ENCODE measurements at regions not wholly inside any gene's neighbourhood (a gene's known extent, or its start where the extent isn't known, plus 50 kb on each side); places are given as distances from the start of the nearest gene placed in this dataset.

- DNase-seq, result no peak
Observed at GRCh38 chr4:58679886-58680285, 1569.7 kb upstream of the IGFBP7 start.

- DNase-seq, result no peak
Observed at GRCh38 chr4:58679051-58679450, 1568.9 kb upstream of the IGFBP7 start.

DNA sequence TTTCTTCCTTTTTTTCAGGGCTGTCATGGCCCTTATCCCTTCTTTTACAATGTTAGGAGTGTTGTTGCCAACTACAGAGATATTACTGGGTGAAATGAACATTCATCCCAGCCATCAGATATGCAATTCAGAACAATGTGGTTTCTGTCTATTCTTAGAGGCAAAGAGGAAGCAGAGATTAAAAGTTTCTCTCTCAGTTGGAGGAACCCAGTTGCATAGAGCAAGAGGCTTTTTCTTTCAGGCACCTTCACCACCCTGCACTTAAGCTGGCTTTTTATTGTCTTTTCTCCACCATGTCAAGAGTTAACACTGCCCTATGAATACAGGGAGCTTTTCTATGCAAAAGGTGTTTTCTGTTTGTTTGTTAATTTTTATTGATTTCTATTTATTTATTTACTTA, 1559.6 kb upstream of the IGFBP7 start:
- no peak for DNase-seq

GRCh38 chr4:58665649-58666048, 1555.5 kb upstream of the IGFBP7 start:
- no peak for DNase-seq

DNA sequence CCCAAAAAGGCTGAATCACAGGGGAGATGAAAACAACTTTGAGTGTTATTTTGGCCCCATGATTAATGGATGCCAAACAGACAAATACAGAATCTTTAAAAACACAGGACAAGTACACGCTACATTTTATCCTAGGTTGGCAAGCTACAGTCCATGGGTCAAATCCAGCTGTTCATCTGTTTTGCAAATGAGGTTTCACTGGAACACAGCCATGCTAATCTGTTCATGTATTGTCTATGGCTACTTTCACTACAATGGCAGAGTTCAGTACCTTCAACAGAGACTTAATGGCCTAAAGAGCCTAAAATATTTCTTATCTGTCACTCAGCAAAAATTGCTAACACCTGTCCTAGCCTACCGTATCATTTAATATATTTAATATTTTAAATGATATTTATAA, 1548.5 kb upstream of the IGFBP7 start:
- no peak for DNase-seq

DNA sequence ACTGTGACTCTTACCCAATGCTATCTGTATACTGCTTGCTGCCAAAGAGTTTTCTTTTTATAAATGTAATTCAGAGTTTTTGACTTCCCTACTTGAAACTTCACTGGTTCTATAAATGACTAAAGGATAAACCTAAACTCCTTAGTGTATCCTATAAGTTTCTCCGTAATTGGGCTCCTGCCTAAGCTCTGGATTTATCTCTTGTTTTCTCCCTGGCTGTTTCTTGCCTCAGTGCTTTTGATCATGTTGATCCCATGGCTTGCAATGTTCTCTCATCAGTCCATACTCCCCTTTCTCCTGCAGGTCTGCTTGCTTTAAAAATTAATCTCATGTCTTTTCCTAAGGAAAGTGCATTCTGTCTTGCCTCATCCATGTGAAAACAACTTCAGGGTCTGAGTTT, 1543.1 kb upstream of the IGFBP7 start:
- DNase-seq, result no peak

DNA sequence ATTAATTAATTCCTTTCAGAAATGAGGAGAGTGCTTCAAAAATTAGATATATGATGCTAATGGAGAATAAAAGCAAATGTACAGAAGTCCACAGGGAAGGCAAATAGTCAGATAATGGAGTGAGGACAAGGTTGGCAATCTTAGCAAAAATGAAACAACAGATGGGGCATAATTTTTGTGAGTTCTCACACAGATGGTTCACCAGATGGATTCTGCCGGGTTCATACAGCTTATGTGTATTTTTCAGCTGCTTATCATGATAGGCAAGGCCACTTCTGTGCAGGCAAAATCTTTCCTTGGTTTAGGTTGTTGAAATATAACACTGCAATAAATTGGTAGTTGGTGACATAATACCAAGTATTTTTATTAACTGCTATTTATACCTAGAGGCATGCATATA, 1539.0 kb upstream of the IGFBP7 start:
- no peak for DNase-seq

- no peak for DNase-seq
Observed at GRCh38 chr4:58646126-58646525, 1535.9 kb upstream of the IGFBP7 start.

GRCh38 chr4:58644549-58644948, 1534.4 kb upstream of the IGFBP7 start:
- no peak for DNase-seq

- peak; percentile 46 for DNase-seq
Observed at GRCh38 chr4:58636381-58636780, 1526.2 kb upstream of the IGFBP7 start.

DNA sequence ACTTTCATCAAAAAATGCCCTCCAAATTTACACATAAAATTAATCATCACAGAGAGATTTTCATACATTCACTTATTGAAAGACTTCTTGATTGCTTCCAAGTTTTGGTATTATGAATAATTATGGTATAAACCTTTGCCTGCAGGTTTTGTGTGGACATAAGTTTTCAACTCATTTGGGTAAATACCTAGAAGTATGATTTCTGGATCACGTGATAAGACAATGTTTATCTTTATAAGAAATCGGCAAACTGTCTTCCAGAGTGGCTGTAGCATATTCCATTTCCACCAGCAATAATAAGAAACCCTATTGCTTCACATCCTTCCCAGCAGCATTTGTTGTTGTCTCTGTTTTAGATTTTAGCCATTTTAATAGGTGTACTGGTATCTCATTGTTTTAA, 1507.0 kb upstream of the IGFBP7 start:
- no peak for DNase-seq

DNA sequence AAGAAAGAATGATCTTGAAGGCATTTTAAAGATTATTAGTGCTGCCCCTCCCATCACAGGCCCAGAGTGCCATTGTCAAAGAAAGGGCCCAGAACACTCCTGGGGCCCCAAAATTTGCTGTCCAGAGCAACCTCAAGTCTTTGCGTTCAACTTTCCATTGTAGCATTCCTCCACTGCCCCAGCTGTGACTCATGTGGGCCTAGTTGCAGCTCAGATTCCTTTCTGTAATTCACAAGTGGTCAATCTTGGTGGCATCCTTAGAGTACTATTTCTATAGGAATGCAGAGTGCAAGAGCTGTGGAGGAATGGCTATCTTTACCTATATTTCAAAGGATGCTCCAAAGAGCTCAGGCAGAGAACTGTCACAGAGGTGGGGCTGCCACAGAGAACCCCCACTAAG, 1500.8 kb upstream of the IGFBP7 start:
- DNase-seq, result no peak

GRCh38 chr4:58606303-58606702, 1496.1 kb upstream of the IGFBP7 start:
- no peak for DNase-seq

DNA sequence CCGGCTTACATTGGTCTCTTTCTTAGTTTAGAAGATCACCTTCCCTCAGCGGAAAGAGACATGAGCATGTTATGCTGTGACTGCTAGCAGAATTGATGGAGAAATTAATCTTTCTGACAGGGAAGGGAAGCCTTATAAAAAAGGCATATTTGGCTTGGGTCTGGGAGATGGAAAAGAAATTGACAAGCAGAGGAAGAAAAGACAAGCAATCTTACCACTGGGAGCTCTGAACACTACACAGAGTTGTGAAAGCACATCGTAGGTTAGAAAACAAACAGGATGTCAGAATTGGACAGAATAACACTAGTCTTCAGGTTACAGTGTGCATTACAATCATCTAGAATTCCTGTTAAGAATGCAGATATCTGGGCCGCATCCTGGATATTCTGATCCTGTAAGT, 1493.8 kb upstream of the IGFBP7 start:
- DNase-seq, result peak; percentile 6

DNA sequence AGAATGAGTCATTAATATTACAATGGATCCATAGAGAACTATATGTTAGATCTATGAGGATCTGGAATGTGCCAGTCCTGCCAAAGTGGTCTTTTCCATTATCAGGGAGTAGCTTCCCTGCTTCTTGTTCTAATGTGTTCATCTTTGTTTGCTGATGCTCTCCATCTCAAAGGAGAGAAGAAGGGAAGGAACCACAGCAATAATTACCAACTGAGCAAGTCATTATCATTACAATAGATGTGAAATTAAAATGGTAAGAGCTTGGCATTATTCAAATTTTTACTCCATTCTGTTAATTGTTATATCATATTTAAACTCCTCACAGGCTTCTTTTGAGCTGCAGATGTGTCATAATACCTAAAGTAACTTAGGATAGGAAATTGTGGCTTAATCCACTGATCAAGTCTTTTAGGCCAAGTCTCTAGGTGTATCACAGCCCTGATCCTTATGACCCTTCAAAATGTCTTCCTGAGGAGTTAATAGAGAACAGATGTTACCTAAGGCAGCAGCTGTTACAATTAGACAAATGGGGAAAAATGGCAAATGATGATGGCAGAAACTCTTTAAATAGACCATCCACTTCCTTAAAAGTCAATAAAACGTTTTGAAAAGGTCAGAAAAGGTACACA, 1492.7 kb upstream of the IGFBP7 start:
- no peak for DNase-seq

DNA sequence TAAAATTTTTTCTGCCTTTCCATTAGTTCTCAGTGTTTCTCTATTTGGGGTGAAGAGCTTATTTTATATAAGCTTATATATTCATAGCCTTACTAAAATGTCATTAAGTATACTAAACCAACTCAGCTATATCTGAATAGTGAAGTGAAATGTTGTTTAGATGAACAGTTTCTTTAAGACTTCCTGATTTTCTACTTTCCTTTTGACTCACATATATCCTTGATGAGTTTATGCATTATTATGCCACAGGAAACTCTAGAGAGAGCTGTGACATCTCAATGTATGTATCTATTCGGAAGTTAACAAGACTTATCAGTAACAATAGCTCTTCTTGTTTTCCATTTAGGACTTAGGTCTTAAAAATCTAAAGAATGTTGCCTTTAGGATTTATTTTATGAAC, 1491.8 kb upstream of the IGFBP7 start:
- no peak for DNase-seq

DNA sequence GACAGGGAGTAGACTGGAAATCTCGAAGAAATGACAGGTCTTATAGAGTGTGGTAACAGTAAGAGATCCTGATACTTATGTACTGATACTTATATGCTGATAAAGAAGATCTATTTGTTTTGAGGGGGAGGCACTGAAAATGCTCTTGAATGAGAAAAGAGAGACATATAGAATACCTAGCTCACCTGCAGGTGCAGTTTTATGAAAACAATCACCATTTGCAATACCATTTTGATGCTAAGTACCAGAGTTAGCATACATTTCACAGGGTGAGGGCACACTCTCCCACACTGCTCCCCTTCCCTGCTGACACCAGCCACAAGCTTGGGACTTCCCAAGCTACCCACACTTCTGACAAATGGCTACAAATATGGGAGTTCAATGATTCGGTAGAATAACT, 1490.1 kb upstream of the IGFBP7 start:
- DNase-seq, result no peak

- no peak for DNase-seq
Observed at GRCh38 chr4:58590722-58591121, 1480.5 kb upstream of the IGFBP7 start.

GRCh38 chr4:58587856-58588255, 1477.7 kb upstream of the IGFBP7 start:
- no peak for DNase-seq

DNA sequence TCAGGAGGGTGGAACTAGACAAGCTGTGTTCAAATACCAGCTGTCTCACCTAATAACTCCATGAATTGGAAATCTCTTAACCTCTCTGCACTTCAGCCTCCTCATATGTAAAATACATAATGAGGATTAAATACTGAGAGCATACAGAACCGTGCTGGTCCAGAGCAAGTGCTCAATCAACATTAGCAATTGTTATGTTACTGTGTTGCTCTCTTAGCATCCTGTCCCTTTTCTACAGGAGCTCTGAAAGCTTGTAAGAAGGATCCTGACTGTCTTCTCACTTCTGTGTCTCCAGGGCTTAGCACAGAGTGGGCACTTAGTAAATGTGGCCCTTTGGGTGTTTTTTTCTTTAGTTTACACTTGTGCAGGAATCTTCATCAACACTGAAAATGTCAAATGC, 1456.1 kb upstream of the IGFBP7 start:
- no peak for DNase-seq

- no peak for DNase-seq
Observed at GRCh38 chr4:58564695-58565475, 1454.7 kb upstream of the IGFBP7 start.

DNA sequence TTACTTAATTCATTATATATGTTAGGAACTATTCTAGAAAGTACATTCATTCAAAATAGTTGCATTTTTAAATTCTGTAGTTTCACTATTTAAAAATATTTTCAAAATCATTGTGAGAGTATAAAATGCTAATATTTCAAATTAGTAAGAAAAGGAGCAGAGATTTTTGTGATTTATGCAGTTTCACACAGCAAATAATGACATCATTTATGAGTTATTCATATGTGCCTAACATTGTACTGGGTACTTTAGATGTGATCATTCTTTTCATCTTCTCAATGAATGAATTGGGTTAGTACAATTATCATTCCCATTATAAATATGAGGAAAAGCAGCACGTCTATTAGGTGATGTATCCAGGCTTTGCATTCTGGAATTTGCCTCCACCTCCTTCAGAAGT, 1451.0 kb upstream of the IGFBP7 start:
- DNase-seq, result no peak

DNA sequence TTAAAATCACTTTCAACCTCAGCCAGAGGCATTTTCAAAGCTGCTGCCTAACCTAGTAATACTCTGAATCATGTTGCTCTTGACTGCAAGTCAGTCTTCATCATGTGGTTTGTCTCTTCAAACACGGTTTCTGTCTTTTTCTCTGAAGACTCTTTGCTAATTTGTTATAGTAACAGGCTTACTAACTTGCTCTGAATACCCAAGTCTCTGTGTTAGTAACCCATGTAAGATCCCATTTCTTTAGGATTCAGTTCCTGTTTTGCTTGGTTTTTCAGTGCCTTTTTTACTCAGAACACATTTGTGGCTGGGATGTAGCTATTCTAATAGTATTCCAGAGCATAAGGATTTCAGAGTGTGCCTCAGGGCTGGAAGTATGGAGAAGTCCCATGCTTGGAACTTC, 1450.6 kb upstream of the IGFBP7 start:
- DNase-seq, result no peak

GRCh38 chr4:58553679-58554078, 1443.5 kb upstream of the IGFBP7 start:
- DNase-seq, result no peak

DNA sequence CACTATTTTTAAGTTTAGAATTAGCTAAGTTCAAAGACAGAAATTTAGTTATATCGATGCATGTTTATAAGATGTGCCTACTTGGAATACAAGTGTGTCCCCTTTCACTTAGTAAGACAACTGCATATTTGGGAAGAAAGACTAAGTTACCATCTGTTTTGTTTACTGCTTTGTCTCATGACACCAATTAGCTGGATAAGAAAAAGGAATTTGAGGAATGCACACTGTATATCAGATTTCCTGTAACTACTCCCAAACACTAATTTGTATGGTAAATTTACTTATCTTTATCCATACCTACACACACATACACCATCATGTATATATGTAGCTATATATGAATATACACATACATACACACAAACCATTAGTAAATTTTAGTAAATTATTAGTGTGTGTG, 1442.8 kb upstream of the IGFBP7 start:
- DNase-seq, result no peak

All from retina (tissue), 1 donor.